ENCODE measurements at regions not wholly inside any gene's neighbourhood (a gene's known extent, or its start where the extent isn't known, plus 50 kb on each side); places are given as distances from the start of the nearest gene placed in this dataset.
"Not testable (repeated sequence)": the region's sequence is repeated elsewhere in the genome, so short reads cannot be mapped to it uniquely, and the experiment has no call there.

GRCh38 chr20:48329676-48330664 is 497.8 kb downstream of the PREX1 start:
- peak; percentile 38 for DNase-seq (ENCODE audit: low read depth)
- no peak overlapping the region for H3K4me3 ChIP-seq (ENCODE audit: low read depth, low read length)
- TF ChIP-seq MYC (IDR thresholded peaks at IDR 0.05; ENCODE audit: low read depth, low read length) (no peak), CTCF (IDR thresholded peaks at IDR 0.05; ENCODE audit: low read depth, low read length) (peak; percentile 62), MAX (IDR thresholded peaks at IDR 0.05; ENCODE audit: low read depth, low read length) (peak; percentile 55)

GRCh38 chr20:48329031-48329615 is 498.7 kb downstream of the PREX1 start:
- TF ChIP-seq CTCF (IDR thresholded peaks at IDR 0.05; ENCODE audit: low read depth, low read length) (no peak), MAX (IDR thresholded peaks at IDR 0.05; ENCODE audit: low read depth, low read length) (no peak), POLR2A (IDR thresholded peaks at IDR 0.05; ENCODE audit: extremely low read depth, insufficient read length) (no peak), MYC (IDR thresholded peaks at IDR 0.05; ENCODE audit: low read depth, low read length) (no peak)
- no peak for DNase-seq (ENCODE audit: low read depth)
- H3K4me3 ChIP-seq (ENCODE audit: low read depth, low read length): no peak overlapping the region

GRCh38 chr20:48327848-48328247 is 500.0 kb downstream of the PREX1 start:
- not testable (repeated sequence) for H3K4me3 ChIP-seq (ENCODE audit: low read depth, low read length); DNase-seq (ENCODE audit: low read depth)

- H3K4me3 ChIP-seq (ENCODE audit: low read depth, low read length): no peak overlapping the region
- no peak for DNase-seq (ENCODE audit: low read depth)
Measured at GRCh38 chr20:48326868-48327267, 500.9 kb downstream of the PREX1 start.

GRCh38 chr20:48326434-48326691 is 501.4 kb downstream of the PREX1 start:
- no peak overlapping the region for H3K4me3 ChIP-seq (ENCODE audit: low read depth, low read length)
- no peak for DNase-seq (ENCODE audit: low read depth)
- TF ChIP-seq POLR2A (IDR thresholded peaks at IDR 0.05; ENCODE audit: extremely low read depth, insufficient read length) (no peak), MYC (IDR thresholded peaks at IDR 0.05; ENCODE audit: low read depth, low read length) (no peak), MAX (IDR thresholded peaks at IDR 0.05; ENCODE audit: low read depth, low read length) (no peak), CTCF (IDR thresholded peaks at IDR 0.05; ENCODE audit: low read depth, low read length) (no peak)

More at GRCh38 chr20:48326868-48327267, 500.9 kb downstream of the PREX1 start:
- TF ChIP-seq POLR2A (IDR thresholded peaks at IDR 0.05; ENCODE audit: extremely low read depth, insufficient read length): no peak
- TF ChIP-seq CTCF (IDR thresholded peaks at IDR 0.05; ENCODE audit: low read depth, low read length): no peak
- TF ChIP-seq MAX (IDR thresholded peaks at IDR 0.05; ENCODE audit: low read depth, low read length): no peak
- no peak for TF ChIP-seq MYC (IDR thresholded peaks at IDR 0.05; ENCODE audit: low read depth, low read length)

GRCh38 chr20:48325656-48326433 is 502.0 kb downstream of the PREX1 start:
- no peak overlapping the region for H3K4me3 ChIP-seq (ENCODE audit: low read depth, low read length)
- TF ChIP-seq MAX (IDR thresholded peaks at IDR 0.05; ENCODE audit: low read depth, low read length): no peak
- TF ChIP-seq CTCF (IDR thresholded peaks at IDR 0.05; ENCODE audit: low read depth, low read length): no peak
- no peak for DNase-seq (ENCODE audit: low read depth)
